ENCODE measurements at regions not wholly inside any gene's neighbourhood (a gene's known extent, or its start where the extent isn't known, plus 50 kb on each side); places are given as distances from the start of the nearest gene placed in this dataset.

- TF ChIP-seq POLR2A (IDR thresholded peaks at IDR 0.05; ENCODE audit: low read length) = no peak
These were observed 172.2 kb downstream of the ASB1 start (continued) for GRCh38 chr2:238598802-238599530.

GRCh38 chr2:238599549-238600505 is 173.1 kb downstream of the ASB1 start:
- Histone ChIP-seq H3K4me2 (no peak overlapping the region), H3K4me3 (no peak overlapping the region), H3K27ac (peak overlapping the region; percentile 48 to 94; a peak in 5 of 6 replicates), H3K4me1 (peaks cover 33% of the 10 kb centered on the region), H3K9me3 (peaks cover 21% of the 10 kb centered on the region)
- ChIA-PET POLR2A (no interaction called here), CTCF (no interaction called here)
- ATAC-seq = no peak
- no peak for DNase-seq (ENCODE audit: low read depth in 1 of 2, low spot score in 1 of 2)
- FAIRE-seq = no peak
- WGBS (ENCODE audit: missing lambda C conversion rate) = 91% methylated on average over 20 of the region's 29 CpGs
- TF ChIP-seq GATA3 (IDR thresholded peaks at IDR 0.05; ENCODE audit: borderline replicate concordance) (no peak), ZFP36 (IDR thresholded peaks at IDR 0.05; ENCODE audit: borderline replicate concordance, partially characterized antibody) (no peak), POLR2AphosphoS2 (conservative IDR thresholded peaks at IDR 0.05; ENCODE audit: low read length) (no peak)

GRCh38 chr2:238600506-238601432 is 174.0 kb downstream of the ASB1 start:
- DNase-seq (ENCODE audit: low read depth in 1 of 2, low spot score in 1 of 2) (no peak), FAIRE-seq (no peak), ATAC-seq (no peak)
- H3K9me3 ChIP-seq = peaks cover 21% of the 10 kb centered on the region
- TF ChIP-seq ZFP36 (IDR thresholded peaks at IDR 0.05; ENCODE audit: borderline replicate concordance, partially characterized antibody) (no peak), CEBPB (IDR thresholded peaks at IDR 0.05) (no peak), KDM1A (IDR thresholded peaks at IDR 0.05; ENCODE audit: low read depth) (no peak), REST (IDR thresholded peaks at IDR 0.05) (no peak), RARB (CRISPR knock-in tag; IDR thresholded peaks at IDR 0.05) (no peak), CHD4 (IDR thresholded peaks at IDR 0.05; ENCODE audit: borderline replicate concordance) (no peak), HOXB13 (CRISPR knock-in tag; IDR thresholded peaks at IDR 0.05; ENCODE audit: low read depth) (no peak)
- no peak overlapping the region for H3K4me2 ChIP-seq
- ChIA-PET POLR2A (no interaction called here), CTCF (interaction anchor here (1.2 kb wide), 1 partner anchor 370 kb away, joined by 4 read pairs; no protein-coding TSS in a partner anchor)
- 86% methylated on average over 28 of the region's 29 CpGs for WGBS (ENCODE audit: missing lambda C conversion rate)
- H3K4me3 ChIP-seq = no peak overlapping the region
- peaks cover 33% of the 10 kb centered on the region for H3K4me1 ChIP-seq
- H3K27ac ChIP-seq = peak overlapping the region; percentile 40 to 94; a peak in 5 of 6 replicates

GRCh38 chr2:238601433-238602222 is 174.9 kb downstream of the ASB1 start:
- 77% methylated on average over 10 of the region's 11 CpGs for WGBS (ENCODE audit: missing lambda C conversion rate)
- peak overlapping the region; percentile 40 to 71; a peak in 5 of 6 replicates for H3K27ac ChIP-seq
- ATAC-seq (no peak), DNase-seq (ENCODE audit: low read depth in 1 of 2, low spot score in 1 of 2) (no peak), FAIRE-seq (no peak)
- ChIA-PET CTCF (interaction anchor here (1.0 to 1.2 kb wide), 2 partner anchors 10 to 369 kb away, joined by 3 to 4 read pairs; no protein-coding TSS in a partner anchor), POLR2A (no interaction called here)
- H3K4me3 ChIP-seq = no peak overlapping the region
- H3K4me2 ChIP-seq = no peak overlapping the region
- peaks cover 26% of the 10 kb centered on the region for H3K4me1 ChIP-seq
- no peak for TF ChIP-seq KDM1A (IDR thresholded peaks at IDR 0.05; ENCODE audit: low read depth)
- no peak for TF ChIP-seq TFCP2L1 (CRISPR knock-in tag; IDR thresholded peaks at IDR 0.05)
- no peak for TF ChIP-seq FOSB (CRISPR knock-in tag; IDR thresholded peaks at IDR 0.05)
- TF ChIP-seq FOSL2 (IDR thresholded peaks at IDR 0.05) = no peak
- no peak for TF ChIP-seq FOSL2 (CRISPR knock-in tag; IDR thresholded peaks at IDR 0.05)
- TF ChIP-seq HOXA7 (CRISPR knock-in tag; IDR thresholded peaks at IDR 0.05) = no peak
- TF ChIP-seq GATA3 (IDR thresholded peaks at IDR 0.05; ENCODE audit: borderline replicate concordance) = no peak
- no peak for TF ChIP-seq MAX (IDR thresholded peaks at IDR 0.05)
- no peak for TF ChIP-seq POLR2A (IDR thresholded peaks at IDR 0.05; ENCODE audit: low read length)
- no peak for TF ChIP-seq CEBPB (IDR thresholded peaks at IDR 0.05)
- H3K9me3 ChIP-seq = peaks cover 21% of the 10 kb centered on the region

All from A549 (cell line).